PC-3 (cell line): ENCODE measurements at regions not wholly inside any gene's neighbourhood (a gene's known extent, or its start where the extent isn't known, plus 50 kb on each side); places are given as distances from the start of the nearest gene placed in this dataset.

Experiments
- CTCF ChIP-seq: fragments of 300-600 bp; sonication (generic); conservative IDR thresholded peaks from 2 replicates; pipeline ENCODE4 v1.5.1; 2017; ENCODE audit warnings: antibody characterized with exemption, low read depth, mild to moderate bottlenecking, low read length
- EZH2 ChIP-seq: fragments of 300-600 bp; sonication (generic); IDR thresholded peaks from one replicate; pipeline ENCODE4 v1.6.1; 2017; ENCODE audit warnings: antibody characterized with exemption, mild to moderate bottlenecking, low read length; ENCODE audit not compliant: unreplicated experiment
- EZH2phosphoT487 ChIP-seq: fragments of 300-600 bp; sonication (generic); IDR thresholded peaks from 2 replicates; pipeline ENCODE4 v1.6.1; 2018; ENCODE audit warnings: mild to moderate bottlenecking, antibody characterized with exemption, low read length, borderline replicate concordance

- TF ChIP-seq CTCF: no peak
- TF ChIP-seq EZH2: no peak
- TF ChIP-seq EZH2phosphoT487: no peak
These were observed 1314.7 kb downstream of the FSTL5 start for GRCh38 chr4:160848901-160849760.
